ENCODE measurements at regions not wholly inside any gene's neighbourhood (a gene's known extent, or its start where the extent isn't known, plus 50 kb on each side); places are given as distances from the start of the nearest gene placed in this dataset.

DNA sequence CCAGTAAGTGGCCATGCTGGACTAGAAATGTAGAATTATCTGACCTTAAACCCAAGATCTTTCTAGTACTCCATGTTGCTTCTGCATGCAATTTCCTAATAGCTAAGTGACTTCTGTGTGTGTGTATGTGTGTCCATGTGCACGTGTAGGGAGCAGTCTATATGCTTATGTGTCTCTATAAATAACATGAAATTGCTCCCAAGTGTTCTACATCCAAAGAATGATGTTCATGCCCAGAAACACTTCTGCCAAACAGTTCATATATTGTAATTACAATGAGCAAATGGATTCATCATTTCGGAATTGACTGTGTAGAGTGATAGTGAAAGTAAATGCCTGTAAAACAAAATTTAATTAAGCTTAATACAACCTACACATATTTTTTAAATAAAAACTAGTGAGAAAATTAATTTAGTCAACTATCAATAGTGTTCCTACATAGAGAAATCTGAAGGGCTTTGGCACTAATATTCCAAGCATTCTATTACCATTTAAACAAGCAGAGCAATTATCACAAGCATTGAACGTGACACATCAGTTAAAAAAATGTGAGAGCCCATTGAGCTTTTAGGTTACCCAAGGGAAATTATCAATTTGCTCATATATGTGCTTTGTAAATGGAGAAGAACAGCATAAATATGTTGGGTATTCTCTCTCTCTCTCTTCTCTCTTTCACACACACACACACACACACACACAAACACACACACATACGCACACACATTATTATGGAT lies 1067.4 kb downstream of the CNTNAP5 start:
- no peaks in the 10 kb centered on the region for H3K27me3 ChIP-seq (replicated peaks in 1 of 4; ENCODE audit: control extremely low read depth in 1 of 4, control insufficient read depth in 3 of 4, insufficient read depth in 4 of 4, low read length in 3 of 4)
- H3K27ac ChIP-seq (ENCODE audit: low read length in 2 of 2) = no peak overlapping the region
- no peaks in the 10 kb centered on the region for H3K4me1 Mint-ChIP-seq
- H3K27me3 Mint-ChIP-seq = no peaks in the 10 kb centered on the region
- no peak overlapping the region for H3K4me2 ChIP-seq (replicated peaks; ENCODE audit: low read depth, low read length, poor library complexity, severe bottlenecking)
- no peak overlapping the region for H3K4me3 Mint-ChIP-seq
- no peaks in the 10 kb centered on the region for H3K9me3 Mint-ChIP-seq (ENCODE audit: insufficient read depth)
- no peak overlapping the region for H2AFZ ChIP-seq (ENCODE audit: insufficient read depth, low read depth, low read length, poor library complexity, severe bottlenecking)
- no peak overlapping the region for H3K9ac ChIP-seq (ENCODE audit: low read length)
- no peak overlapping the region for H3K27ac Mint-ChIP-seq
- no peak for DNase-seq
- no peak overlapping the region for H3K4me3 ChIP-seq (ENCODE audit: control extremely low read depth in 1 of 5, extremely low read depth in 1 of 5, insufficient read depth in 1 of 5, low read depth in 2 of 5, low read length in 4 of 5)
- CTCF ChIA-PET = no interaction called here
- H3K36me3 ChIP-seq (replicated peaks in 1 of 2; ENCODE audit: control extremely low read depth in 1 of 2, control insufficient read depth in 1 of 2, extremely low read depth in 1 of 2, insufficient read depth in 2 of 2, low read length in 1 of 2) = no peaks in the 10 kb centered on the region
- intact Hi-C loops (cut with micrococcal nuclease) = no loop called here
- POLR2A ChIA-PET = no interaction called here
- H3K79me2 ChIP-seq (ENCODE audit: control insufficient read depth, insufficient read depth, low read length) = no peaks in the 10 kb centered on the region
- TF ChIP-seq, protein P1, sequence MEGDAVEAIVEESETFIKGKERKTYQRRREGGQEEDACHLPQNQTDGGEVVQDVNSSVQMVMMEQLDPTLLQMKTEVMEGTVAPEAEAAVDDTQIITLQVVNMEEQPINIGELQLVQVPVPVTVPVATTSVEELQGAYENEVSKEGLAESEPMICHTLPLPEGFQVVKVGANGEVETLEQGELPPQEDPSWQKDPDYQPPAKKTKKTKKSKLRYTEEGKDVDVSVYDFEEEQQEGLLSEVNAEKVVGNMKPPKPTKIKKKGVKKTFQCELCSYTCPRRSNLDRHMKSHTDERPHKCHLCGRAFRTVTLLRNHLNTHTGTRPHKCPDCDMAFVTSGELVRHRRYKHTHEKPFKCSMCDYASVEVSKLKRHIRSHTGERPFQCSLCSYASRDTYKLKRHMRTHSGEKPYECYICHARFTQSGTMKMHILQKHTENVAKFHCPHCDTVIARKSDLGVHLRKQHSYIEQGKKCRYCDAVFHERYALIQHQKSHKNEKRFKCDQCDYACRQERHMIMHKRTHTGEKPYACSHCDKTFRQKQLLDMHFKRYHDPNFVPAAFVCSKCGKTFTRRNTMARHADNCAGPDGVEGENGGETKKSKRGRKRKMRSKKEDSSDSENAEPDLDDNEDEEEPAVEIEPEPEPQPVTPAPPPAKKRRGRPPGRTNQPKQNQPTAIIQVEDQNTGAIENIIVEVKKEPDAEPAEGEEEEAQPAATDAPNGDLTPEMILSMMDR (IDR thresholded peaks at IDR 0.05) = no peak
- no peak for TF ChIP-seq EZH2 (IDR thresholded peaks at IDR 0.05; ENCODE audit: borderline replicate concordance, insufficient read depth, low read depth, low read length, poor library complexity, severe bottlenecking)
- no peak for ATAC-seq (ENCODE audit: low read depth)
- no peaks in the 10 kb centered on the region for H4K20me1 ChIP-seq (ENCODE audit: control insufficient read depth, insufficient read depth, low read length, poor library complexity, severe bottlenecking)
- no peaks in the 10 kb centered on the region for H3K4me1 ChIP-seq (ENCODE audit: control insufficient read depth in 2 of 2, insufficient read depth in 2 of 2, low read length in 2 of 2)
- no peaks in the 10 kb centered on the region for H3K9me3 ChIP-seq (ENCODE audit: control extremely low read depth in 1 of 3, control insufficient read depth in 2 of 3, insufficient read depth in 1 of 3, low read length in 2 of 3)
- no CpG with 5 or more reads among the region's 4 CpGs for WGBS (ENCODE audit: insufficient coverage)

DNA sequence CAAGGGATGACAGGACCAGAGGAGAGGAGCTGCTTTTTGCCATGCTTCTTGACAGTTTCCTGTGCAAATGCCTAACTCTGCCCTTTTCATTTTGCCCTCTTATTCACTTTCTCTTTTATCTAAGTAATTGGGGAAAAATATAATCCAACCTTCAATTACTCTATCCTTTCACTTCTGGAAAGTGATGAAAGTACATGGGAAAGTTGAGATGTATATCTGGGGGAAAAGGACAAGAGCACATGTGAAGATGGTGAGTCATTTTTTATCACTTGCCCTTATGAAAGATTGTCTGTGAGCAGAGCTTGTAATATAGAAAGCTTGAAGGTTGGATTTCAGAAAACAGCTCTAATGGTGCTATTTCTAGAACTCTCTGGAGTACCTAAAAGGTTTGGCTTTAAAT lies 1070.7 kb downstream of the CNTNAP5 start:
- Histone ChIP-seq H3K36me3 (replicated peaks in 1 of 2; ENCODE audit: control extremely low read depth in 1 of 2, control insufficient read depth in 1 of 2, extremely low read depth in 1 of 2, insufficient read depth in 2 of 2, low read length in 1 of 2) (no peaks in the 10 kb centered on the region), H3K4me3 (ENCODE audit: control extremely low read depth in 1 of 5, extremely low read depth in 1 of 5, insufficient read depth in 1 of 5, low read depth in 2 of 5, low read length in 4 of 5) (no peak overlapping the region), H3K27me3 (replicated peaks in 1 of 4; ENCODE audit: control extremely low read depth in 1 of 4, control insufficient read depth in 3 of 4, insufficient read depth in 4 of 4, low read length in 3 of 4) (no peaks in the 10 kb centered on the region), H3K4me1 (ENCODE audit: control insufficient read depth in 2 of 2, insufficient read depth in 2 of 2, low read length in 2 of 2) (no peaks in the 10 kb centered on the region), H4K20me1 (ENCODE audit: control insufficient read depth, insufficient read depth, low read length, poor library complexity, severe bottlenecking) (no peaks in the 10 kb centered on the region), H3K9me3 (ENCODE audit: control extremely low read depth in 1 of 3, control insufficient read depth in 2 of 3, insufficient read depth in 1 of 3, low read length in 2 of 3) (no peaks in the 10 kb centered on the region), H3K27ac (ENCODE audit: low read length in 2 of 2) (no peak overlapping the region), H3K4me2 (replicated peaks; ENCODE audit: low read depth, low read length, poor library complexity, severe bottlenecking) (no peak overlapping the region), H3K9ac (ENCODE audit: low read length) (no peak overlapping the region), H2AFZ (ENCODE audit: insufficient read depth, low read depth, low read length, poor library complexity, severe bottlenecking) (no peak overlapping the region), H3K79me2 (ENCODE audit: control insufficient read depth, insufficient read depth, low read length) (no peaks in the 10 kb centered on the region)
- DNase-seq (no peak), ATAC-seq (ENCODE audit: low read depth) (no peak)
- no peaks in the 10 kb centered on the region for H3K27me3 Mint-ChIP-seq
- no peaks in the 10 kb centered on the region for H3K4me1 Mint-ChIP-seq
- POLR2A ChIA-PET = no interaction called here
- H3K4me3 Mint-ChIP-seq = no peak overlapping the region
- H3K9me3 Mint-ChIP-seq (ENCODE audit: insufficient read depth) = no peaks in the 10 kb centered on the region
- intact Hi-C loops (cut with micrococcal nuclease) = no loop called here
- no peak overlapping the region for H3K27ac Mint-ChIP-seq
- CTCF ChIA-PET = no interaction called here
- TF ChIP-seq EZH2 (IDR thresholded peaks at IDR 0.05; ENCODE audit: borderline replicate concordance, insufficient read depth, low read depth, low read length, poor library complexity, severe bottlenecking) = no peak
- TF ChIP-seq, protein P1 (IDR thresholded peaks at IDR 0.05) = no peak
